T1000 (cell line): ENCODE measurements at regions not wholly inside any gene's neighbourhood (a gene's known extent, or its start where the extent isn't known, plus 50 kb on each side); places are given as distances from the start of the nearest gene placed in this dataset.

Experiments used
- DNase-seq: peaks from one replicate; lab custom pipeline; 2025; ENCODE audit warnings: mixed read lengths; lab: John Stamatoyannopoulos, UW

DNA sequence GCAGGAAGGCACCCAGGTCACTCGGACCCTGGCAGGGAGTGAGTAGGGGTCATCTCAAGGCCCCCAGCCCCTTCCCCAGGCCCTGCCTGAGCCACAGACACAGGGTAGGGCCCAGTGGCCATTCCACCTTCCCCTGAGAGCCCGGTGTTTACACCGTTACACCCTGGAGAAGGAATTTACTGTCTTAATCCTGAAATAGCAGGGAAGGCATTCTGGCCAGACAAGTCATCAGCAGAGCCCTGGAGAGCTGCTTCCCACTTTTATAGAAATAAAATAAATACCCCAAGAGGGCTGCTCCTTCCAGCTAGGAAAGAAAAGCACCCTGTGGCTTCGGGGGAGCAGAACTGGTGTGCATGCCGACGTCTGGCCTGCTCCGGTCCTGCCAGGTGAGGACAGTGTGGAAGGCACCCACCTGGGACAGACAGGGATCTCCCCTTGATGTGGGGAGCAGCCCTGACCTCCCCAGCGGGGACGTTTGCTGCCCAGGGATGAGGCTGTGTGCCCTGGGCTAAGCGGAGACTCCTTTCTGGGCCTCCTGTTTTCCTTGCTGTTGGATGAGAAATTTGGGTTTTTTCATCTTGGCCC, 180.0 kb downstream of the MN1 start:
- DNase-seq, result no peak

DNA sequence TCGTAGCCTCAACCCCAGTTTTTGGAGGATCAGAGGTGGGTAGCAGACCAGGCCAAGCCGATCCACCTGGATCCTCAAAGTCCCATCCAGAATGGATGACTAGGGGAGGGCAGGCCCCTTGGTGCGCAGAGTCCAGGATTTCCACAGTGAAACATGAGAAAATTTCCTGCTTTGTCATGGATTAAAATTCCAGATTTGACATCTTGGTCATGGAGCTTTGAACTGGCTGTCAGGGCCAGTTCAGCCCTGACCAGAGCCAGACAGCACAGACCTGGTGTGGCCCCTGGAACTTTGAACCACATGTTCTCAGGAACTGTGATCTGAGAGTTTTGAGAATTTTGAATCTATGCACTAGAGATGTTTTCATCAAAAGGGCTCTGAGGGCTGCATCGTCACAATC, 177.5 kb downstream of the MN1 start:
- DNase-seq, result no peak

DNA sequence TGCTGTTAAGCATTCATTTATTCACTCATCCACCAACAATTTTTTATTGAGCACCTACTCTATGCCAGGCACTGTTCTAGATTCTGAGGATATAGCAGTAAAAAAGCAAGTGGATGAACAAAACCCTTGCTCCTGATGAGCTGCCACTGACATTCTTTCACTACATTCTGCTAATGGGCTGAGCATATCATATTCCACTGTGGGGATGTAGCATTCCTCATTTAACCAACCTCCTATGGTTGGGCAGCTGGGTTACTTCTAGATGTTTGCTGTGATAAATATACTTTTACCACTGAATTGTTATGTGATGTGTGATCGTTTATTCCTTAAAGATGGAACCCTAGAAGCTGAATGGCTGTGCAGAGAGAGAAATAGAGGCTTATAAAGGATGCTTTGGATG, 176.9 kb downstream of the MN1 start:
- no peak for DNase-seq

DNA sequence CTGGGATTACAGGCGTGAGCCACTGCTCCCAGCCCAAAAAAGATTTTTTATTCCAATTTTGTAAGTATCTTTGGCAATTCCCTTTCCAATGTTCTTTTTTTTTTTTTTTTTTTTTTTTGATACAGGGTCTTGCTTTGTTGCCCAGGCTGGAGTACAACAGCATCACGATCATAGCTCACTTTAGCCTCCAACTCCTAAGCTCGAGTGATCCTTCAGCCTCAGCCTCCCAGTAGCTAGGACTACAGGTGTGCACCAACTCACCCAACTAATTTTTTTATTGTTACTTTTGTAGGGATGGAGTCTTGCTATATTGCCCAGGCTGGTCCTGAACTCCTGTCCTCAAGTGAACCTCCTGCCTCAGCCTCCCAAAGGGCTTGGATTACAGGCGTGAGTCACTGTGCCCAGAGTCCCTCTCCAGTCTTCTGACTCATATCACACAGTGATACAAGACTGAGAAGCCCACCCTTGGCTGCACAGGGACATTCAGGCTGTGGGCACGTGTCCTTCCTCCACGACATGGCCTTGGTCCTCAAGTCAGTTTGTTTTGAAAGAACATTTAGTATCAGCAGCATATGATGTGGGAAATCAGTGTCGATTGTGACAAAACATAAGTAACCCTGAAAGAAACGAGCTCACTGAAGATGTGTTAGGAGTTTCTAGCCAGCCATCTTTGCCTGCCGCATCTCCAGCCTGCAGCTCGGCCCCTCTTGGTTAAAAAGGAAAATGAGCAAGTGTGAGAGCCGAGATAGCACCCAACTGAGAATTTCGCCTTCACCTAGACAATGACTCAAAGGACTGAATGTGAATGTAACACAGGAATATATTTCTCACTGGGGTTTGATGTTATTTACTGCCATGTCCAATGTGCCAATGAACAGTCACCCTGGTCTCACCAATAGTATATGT, 175.5 kb downstream of the MN1 start:
- DNase-seq, result no peak

DNA sequence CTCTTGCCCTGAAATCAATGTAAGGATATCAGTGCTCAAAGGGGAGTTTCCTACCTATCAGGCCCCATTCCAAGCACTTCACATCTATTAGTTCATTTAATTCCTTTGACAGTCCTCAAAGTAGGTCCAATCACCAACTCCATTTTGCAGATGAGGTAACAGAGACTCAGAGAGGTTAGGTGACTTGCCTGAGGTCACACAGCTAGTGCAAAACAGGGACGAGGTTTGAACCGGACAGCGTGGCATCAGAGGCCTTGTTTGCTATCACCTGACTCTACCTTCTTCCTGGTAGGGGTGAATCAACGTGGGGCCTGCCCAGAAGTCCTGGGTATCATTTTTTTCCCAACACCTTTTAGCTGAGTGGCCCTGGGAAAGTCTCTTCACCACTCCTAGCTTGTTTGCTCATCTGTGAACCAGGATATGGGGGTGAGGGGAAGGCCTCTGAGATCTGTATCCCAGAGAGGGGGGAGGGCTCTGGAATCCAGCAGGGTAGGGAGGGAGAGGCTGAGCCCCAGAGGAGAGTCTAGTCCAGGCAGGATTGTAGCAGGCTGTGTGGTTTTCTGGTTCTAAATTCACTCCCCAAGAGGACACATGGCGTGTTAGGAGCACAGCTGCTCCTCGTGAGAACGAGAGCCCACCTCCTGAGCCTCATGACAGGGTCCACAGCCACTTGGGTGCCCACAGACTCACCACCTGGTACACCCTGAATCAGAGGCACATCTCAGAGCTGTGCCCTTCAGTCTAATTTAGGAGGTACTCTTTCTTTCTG, 174.7 kb downstream of the MN1 start:
- no peak for DNase-seq

DNA sequence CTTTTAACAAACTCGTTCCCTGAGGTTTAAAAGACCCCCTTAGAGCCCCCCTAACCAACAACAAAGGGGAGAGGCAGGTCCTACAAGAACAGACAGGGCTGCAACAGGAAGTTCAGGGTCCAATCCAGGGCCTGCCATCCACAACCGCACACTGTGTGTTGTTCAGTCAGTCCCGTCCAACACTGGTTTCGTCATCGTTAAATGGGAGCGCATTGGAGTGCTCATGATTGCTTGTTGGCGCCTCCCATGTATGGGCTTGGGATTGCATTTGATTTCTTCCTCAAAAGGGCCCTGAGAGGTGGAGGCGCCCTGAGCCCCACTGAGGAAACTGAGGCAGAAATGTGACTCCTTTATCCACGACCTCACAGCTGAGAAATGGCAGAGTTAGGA, 174.1 kb downstream of the MN1 start:
- DNase-seq, result no peak

DNA sequence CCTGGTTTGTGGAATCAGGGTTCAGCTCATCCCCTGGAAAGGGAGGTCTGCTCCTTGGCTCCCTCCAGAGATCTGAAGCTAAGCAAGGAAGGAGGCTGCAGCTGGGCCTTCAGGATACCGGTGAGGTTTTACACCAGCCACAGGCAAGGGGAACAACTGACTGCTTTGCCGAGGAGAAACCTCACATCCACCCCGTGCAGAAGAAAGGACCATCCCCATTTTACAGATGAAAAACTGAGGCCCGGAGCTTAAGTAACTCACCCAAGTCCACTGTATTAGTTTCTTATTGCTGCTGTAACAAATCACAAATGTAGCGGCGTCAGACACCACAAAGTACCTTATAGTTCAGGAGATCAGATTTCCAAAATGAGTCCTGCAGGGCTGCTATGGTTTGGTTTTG, 173.7 kb downstream of the MN1 start:
- DNase-seq, result no peak

DNA sequence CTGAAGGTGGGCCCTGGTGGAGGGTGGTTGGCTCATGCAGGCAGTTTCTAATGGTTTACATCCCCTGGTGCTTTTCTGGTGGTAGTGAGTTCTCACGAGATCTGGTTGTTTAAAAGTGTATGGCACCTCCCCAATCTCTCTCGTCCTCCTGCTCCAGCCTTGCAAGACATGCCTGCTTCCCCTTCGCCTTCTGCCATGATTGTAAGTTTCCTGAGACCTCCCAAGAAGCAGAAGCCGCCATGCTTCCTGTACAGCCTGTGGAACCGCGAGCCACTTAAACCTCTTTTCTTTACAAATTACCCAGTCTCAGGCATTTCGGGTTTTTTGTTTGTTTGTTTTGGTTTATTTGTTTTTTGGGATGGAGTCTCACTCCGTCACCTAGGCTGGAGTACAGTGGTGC, 173.2 kb downstream of the MN1 start:
- DNase-seq, result no peak

DNA sequence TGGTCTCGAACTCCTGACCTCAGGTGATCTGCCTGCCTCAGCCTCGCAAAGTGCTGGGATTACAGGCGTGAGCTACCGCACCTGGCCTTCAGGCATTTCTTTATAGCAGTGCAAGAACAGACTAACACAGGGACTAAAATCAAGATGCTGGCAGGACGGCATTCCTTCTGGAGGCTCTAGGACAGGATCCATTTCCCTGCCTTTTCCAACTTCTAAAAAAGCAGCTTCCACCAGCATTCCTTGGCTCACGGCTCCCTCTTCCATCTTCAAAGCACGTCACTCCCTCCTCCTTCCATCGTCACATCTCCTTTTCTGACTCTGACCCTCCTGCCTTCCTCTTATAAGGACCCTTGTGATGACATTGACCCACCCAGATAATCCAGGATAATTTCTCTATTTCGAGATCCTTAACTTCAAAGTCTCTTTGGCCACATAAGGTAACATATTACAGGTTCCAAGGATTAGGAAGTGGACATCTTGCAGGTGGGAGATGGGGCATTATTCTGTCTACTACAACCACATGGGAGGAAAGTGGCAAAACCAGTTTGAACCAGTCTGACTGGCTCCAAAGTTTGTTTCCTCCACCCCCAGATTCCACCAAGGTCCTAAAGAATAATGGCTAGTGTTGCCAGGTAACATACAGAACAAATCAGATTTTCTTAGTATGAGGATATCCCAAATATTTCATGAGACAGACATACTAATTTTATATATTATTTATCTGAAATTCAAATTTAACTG, 172.5 kb downstream of the MN1 start:
- DNase-seq, result no peak

DNA sequence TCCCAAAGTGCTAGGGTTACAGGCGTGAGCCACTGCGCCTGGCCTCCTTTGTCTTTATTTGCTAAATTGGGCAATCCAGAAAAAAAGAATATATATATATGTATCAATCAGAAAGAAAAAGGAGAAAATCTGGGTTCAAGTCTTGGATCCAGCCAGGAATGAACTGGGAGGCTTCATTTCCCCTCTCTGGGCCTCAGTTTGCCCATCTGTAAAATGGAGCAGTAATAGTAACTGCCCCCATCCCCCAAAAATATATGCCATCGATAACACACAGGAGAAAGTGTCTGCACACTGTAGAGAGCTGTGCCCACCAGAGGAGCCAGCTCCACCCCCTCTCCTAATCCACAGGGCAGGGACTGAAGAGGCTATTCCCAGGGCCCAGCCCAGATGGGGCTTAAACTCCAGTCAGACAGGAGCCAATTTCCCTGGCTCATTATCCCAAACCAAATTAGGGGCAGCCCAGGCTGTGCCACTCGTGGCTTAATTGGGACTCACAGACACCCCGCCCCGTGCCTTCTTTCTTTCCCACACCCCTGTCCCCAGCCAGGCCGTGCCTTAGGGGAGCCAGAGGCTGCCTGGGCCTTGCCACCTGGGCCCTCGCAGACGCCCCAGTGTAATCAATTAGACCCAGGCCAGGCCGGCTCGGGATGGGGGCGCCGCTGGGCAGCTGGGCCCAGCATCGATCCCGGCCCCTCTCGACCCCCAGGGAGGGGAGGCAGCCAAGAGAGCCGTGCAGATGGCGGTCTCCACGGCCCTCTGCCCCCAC, 171.5 kb downstream of the MN1 start:
- DNase-seq, result no peak

DNA sequence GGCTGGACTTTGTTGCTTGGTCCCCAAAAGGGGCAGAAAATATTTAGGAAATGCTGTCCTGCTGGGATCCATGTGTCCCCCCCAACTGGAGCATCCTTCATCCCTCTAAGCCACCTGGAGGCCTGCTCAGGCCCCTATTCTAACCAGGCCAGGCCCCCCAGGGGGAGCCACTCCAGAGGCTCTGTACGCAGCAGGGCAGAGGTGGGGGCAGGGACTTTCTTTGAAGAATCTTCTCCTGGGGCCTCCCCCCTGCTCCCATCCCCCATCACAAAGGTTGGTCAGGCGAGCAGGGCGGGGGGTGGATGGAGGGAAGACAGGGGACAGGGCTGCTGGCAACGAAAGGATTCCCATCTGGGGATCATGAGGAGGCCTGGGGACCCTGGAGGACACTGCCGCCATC, 170.8 kb downstream of the MN1 start:
- DNase-seq, result no peak

DNA sequence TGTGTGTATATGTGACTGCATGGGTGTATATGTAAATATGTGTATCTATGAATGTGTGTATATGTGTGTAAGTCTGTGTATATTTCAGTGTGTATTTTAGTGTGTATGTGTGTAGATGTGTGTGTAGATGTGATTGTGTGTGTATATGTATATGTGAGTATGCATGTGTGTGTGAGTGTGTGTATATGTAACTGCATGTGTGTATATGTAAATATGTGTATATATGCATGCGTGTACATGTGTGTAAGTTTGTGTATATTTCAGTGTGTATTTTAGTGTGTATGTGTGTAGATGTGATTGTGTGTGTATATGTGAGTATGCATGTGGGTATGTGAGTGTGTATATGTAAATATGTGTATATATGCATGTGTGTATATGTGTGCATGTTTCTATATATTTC, 169.9 kb downstream of the MN1 start:
- DNase-seq, result no peak

DNA sequence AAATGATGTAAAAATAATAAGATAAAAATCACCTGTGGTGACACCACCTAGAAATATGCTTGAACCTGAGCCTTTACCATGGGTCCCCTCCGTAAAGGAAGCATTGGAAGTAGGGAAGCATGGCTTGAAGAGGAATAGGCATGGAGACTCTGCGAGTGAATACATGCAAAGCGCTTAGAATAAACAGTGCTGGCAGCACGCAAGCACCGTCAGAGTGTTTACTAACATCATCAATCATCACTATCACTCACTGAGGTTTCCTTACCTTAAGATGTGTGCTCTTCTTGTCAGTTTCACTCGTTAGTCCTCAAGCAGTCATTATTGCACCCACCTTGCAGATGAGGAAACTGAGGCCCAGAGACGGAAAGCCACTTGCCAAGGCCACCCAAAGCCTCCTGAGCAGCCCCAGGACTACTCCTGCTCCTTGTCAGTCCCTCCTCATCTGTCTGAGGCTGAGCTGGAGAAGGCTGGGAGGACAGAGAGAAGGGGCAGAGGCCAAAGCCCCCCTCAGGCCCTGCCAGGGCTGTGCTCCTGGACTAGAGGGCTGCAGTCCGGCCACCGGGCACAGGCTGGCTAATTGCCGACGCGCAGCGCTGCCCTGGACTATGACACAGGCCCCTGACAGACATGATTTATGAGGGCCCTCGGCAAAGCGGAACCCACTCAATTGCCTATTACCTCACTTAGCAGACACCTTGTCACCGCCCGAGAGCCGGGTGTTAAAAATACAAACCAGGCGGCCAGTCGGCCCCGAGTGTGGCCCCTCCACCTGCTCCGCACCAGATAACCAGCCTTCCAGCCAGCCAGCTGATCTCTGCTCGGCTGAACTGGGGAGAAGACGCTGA, 168.9 kb downstream of the MN1 start:
- no peak for DNase-seq

DNA sequence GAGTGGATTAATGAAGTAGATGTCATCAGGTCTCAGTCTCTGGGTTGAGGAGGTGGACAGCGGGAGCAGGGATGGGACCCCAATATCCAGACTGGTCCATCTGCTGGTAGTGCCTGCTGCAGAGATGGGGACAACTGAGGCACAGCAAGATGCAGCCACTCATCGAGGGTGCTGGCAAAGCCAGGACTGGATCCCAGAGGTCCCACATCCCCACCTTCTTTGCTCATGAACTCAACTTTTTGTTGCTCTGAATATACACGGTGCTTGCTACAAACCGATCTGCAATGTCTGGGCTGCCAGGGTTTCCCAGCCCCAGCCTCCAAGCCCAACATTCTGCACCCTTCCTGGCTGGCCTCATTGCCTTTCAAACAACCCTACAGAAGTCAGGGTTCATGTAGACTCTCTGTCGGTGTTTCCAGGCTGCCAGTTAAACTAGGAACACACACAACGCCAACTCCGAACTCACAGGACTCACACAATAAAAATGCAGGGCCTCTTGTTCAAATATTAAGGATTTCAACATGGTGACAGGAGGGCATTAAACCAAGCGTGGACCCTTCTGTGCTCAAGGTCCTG, 168.2 kb downstream of the MN1 start:
- DNase-seq, result no peak

DNA sequence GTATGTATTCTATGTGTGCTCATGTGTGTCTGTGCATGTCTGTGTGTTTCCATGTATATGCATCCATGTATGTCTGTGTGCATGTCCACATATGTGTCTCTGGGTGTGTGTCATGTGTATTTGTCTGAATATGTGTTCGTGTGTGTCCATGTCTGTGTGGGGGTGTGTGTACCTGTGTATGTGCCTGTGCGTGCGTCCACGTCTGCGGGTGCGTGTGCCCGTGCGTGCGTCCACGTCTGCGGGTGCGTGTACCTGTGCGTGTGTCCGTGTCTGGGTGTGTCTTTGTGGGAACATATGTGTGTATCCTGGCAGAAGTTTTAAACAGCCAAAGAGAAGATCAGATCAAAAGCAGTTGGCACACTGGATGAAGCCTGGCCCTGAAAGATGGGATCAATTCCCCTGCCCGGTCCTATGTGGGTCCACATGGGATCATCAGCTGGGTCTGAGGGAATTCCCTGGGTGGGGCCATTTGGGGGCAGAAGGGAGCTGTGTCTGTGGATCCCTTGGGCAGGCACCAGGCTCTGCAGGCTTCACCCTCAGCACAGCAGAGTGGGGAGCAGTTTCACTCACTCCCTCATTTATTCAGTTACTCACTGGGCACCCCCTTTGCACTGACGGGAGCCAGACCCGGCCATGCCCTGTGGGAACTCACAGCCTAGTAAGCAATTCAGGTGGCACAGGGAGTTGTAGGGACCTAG, 167.4 kb downstream of the MN1 start:
- DNase-seq, result no peak

DNA sequence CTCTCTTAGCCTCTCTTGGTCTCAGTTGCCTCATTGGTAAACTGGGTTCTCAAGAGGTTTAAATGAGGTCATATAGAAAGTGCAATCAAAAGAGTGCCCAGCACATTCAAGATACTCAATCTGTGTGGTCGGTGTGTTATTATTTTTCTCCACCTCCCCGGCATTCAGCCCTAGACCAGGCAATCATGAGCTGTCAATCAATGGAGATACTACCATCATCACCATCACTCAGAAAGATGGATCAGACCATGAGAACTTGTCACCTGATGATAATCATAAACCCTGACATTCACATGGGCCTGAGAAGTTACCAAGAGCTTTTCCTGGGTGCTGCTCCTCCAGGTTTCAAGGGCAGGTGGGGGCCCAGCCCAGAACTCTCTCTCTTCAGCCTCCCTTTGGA, 166.1 kb downstream of the MN1 start:
- no peak for DNase-seq

DNA sequence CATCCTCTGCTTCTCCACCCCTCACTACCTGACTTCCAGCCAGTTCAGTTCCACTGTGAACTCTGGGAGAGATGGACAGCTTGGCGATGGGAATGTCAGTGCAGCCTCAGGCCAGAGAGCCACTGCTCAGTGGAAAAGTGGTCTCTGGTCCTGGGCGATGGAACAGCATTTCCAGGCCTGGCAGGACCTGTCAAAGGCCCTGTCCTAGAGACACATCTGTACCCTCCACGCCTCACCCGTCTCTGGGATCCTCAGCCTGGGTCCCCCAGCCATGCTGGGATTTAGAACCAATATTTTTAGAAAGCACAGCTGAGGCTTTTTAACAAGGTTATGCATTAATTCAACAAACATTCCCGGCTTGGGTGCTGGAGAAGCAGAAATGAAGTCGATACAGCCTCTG, 165.7 kb downstream of the MN1 start:
- no peak for DNase-seq

DNA sequence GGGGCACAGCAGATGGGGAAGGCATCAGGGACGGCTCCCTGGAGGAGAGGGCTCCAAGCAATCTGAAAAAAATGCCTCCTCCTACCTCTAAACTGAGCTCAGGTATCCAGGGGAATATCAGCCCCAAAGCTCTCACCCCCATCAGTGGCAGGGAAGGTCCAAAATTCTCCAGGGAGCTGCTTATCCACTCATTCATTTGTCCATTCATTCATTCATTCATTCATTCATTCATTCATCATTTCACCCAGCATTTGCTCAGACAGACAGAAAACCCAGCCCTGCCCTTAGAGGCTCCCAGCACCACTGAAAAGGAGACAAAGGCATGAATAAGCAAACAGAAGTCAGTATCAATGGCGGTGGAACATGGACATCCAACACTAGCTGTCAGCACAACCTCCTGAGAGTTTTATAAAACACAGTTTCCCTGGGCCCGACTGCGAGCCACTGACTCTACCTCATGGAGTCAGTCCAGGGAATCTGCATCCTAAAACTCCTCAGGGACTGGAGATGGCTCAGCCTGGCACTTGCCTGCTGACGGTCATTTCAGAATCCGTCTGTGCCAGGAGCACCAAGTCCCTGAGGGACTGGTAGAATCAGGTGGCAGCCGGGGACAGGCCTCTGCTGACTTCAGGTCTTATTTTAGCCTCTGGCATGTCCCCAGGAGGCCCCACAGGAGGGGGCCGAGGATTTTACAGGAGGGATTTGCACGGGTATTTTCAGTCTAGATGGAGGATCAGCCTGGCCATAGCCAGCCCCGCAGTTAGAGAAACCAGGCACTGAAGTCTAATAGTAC, 164.6 kb downstream of the MN1 start:
- no peak for DNase-seq

DNA sequence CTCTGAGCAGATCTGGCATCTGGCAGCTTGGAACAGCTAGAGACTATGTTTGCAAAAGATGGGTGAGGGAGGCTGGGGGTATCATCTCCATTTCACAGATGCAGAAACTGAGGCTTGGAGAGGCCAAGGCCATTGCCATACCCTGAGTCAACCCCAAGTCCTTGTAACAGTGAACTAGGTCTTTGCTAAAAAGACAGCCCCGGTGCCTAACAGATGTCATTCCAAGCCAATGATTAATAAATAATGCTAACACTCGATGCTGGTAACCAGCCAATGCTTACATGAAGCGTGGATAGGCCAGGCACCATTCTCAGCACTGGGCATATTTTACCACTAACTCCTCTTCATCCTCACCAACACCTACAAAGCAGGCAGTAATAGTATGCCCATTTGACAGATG, 164.0 kb downstream of the MN1 start:
- no peak for DNase-seq
